SIG-M5 treated with dmso at 0.1 percent for 504 hours (cell line): ENCODE measurements at regions not wholly inside any gene's neighbourhood (a gene's known extent, or its start where the extent isn't known, plus 50 kb on each side); places are given as distances from the start of the nearest gene placed in this dataset.

Experiments
- DNase-seq: peaks from one replicate; lab custom pipeline; 2025; ENCODE audit not compliant: unreplicated experiment; lab: John Stamatoyannopoulos, UW

DNA sequence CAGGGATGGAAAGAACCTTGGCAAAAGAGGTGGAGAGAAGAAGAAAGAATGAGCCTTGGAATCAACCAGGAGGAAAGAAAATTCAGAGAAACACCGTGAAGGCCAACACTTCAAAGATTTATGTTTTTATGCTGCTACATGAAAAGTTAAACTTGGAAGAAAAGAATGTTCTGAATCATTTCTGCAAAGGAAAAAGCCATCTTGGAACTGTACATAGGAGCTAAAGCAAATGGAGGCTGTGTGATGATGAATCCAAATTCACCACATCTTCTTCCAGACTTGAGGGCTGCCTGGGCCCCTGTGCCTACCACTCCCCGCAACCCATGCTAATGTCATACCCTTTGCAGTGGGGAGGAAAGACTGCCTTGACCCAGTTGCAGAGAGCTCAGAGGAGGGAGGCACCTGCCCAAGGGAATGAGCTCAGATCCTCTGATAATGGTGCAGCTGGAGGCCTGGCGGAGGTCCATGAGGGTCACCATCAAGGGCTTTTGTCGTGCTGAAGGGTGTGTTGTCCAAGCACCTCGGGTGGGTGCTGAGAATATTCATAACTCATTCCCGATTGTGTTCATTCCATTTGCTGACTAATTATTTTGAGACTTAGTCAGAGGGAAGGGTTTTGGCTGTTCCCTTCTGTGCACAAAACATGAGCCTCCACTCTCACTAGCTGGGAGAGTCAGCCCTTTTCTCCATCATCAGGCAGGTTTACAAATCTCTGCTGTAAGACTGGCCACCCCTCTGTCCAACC, 245.8 kb upstream of the JAG1 start:
- DNase-seq, result no peak

DNA sequence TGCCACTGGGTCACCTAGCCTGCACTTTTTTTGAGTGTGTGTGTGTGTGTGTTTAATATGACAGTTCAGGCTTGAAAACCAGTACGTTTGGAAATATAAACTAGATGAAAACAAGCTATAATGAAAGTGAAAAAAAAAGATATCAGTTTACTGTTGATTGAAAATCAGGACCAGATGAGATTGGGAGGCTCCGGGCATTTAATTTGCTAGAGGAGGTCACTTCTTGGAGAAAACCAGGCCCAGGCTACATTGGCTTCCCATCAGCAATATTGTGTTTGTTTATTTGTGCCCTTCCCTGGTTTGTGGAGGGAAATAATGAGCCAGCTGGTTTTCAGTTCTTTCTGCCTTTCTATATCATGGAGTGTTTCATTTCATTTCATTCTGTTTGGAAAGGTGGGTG, 246.6 kb upstream of the JAG1 start:
- DNase-seq, result no peak

DNA sequence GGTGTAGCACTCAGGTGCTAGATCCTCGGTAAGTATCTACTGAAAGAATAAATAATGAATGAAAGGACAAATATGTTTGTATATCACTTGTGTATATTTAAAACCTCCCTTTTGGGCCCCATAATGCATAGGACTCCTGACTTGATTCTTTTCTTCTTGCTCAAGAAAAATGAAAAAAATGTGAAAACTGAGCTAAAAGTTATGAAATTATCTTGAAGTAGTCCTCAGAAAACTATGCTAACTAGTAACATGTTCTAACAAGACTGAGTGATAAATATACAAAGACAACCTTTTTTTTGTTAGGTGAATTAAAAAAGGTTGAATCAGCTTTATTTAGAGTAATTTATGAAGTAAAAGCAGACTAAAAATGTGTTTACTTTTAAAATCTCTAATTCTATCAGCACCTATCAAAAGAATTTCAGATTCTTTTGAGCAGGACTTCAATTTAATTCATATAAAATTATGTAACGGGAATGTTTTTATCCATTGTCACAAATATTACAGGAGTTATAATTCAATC, 247.8 kb upstream of the JAG1 start:
- DNase-seq, result no peak

DNA sequence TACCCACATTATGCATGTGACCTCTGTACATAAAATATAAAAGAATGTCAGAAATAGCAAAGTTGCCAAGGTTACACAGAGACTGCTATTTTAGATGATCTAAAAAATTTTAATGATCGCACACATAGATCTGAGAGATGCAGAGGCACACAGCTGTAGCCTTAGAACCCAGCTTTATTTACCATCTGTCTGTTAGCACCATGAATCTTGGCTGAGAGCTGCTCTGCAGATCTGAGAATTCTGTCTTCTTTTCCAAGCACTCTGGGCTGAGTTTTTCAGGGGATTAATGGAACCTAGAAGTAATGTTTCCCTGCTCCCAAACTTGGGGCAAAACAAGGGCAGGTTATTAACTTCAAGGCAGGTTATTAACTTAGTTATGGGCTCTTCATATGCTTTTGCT, 248.7 kb upstream of the JAG1 start:
- DNase-seq, result no peak

DNA sequence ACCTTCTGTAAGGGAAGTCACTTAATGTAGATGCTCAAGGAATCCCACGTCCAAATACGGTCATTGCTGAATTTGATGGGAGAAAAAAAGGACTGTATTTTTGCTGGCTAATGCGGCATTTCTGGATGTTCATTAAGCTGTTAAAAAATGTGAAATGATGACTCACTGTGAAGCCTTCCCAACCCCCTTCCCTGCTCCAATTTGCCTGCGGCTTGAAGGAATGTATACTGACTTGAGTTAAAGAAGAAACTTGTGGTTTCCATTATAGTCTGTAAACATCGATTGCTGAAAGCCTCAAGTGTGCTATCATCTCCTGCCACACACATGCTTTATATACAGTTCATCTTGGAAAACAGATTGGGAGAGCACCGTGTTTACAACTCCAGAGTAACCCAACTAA, 249.1 kb upstream of the JAG1 start:
- no peak for DNase-seq

DNA sequence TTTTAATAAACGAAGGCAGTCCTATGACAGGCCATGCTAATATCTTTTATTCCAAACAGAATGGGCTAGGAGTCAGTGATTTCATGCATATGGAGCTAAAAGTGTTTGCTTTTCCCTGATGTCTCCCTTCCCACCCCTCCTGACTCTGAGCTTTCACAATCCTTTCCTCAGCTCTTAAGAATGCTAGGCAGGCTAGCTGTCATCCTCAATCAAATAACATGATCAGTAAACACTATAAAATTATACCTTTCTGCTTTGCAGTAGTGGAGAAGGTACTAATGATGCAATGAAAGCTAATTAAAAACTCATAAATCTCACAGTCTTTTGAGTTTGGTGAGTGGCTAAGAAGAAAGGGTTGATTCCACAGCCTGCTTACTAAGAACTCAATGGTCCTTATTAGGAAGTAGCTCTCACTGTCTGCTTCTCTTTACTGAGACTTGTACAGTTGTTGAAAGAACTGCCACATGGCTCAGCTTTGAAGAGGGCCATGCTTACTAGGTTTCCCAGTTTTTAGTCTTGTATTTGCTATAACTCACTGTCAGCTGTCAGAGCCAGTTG, 250.9 kb upstream of the JAG1 start:
- DNase-seq, result peak; percentile 18

DNA sequence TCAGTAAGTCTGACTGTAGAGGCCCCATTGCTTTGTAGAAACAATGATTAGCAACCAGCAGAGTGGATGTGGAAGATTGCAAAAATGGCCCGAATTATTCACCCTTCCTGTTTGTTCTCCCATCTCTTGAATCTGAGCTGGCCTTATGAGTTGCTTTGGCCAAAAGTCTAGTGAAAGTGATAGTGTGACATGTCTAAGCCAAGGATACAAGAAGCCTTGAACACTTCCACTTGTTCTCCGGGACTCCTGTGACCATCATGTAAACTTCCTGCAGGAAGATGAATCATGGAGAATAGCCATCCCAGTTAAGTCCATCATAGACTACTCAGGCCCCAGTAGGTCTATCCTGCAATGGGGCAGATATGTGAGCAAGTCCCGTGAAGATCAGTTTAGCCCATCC, 252.0 kb upstream of the JAG1 start:
- no peak for DNase-seq

DNA sequence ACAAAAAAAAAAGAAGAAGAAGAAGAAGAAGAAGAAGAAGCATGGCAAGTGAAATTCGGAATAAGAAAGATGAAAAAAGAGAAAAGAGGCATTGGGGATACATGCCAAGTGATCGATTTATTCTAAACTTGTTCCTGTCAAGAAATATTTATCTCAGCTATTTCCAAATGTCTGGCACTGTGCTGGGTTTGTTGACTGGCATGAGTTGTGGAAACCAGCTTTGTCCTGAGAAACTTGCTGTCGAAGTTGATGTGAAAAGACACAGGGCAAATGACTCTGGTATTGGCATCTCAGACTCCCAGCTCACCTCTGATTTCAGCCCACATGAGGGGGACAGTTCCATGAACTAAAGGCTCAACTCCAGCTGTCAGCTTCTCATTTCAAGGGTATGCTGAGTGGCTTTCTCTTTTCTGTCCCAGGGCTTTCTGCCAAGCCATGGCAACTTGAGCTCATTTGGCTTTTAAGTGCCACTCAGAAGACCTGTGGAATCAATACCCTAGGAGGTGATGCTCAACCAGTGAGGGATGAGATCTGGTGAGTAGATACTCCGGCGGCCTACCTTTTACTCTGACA, 253.3 kb upstream of the JAG1 start:
- DNase-seq, result no peak

DNA sequence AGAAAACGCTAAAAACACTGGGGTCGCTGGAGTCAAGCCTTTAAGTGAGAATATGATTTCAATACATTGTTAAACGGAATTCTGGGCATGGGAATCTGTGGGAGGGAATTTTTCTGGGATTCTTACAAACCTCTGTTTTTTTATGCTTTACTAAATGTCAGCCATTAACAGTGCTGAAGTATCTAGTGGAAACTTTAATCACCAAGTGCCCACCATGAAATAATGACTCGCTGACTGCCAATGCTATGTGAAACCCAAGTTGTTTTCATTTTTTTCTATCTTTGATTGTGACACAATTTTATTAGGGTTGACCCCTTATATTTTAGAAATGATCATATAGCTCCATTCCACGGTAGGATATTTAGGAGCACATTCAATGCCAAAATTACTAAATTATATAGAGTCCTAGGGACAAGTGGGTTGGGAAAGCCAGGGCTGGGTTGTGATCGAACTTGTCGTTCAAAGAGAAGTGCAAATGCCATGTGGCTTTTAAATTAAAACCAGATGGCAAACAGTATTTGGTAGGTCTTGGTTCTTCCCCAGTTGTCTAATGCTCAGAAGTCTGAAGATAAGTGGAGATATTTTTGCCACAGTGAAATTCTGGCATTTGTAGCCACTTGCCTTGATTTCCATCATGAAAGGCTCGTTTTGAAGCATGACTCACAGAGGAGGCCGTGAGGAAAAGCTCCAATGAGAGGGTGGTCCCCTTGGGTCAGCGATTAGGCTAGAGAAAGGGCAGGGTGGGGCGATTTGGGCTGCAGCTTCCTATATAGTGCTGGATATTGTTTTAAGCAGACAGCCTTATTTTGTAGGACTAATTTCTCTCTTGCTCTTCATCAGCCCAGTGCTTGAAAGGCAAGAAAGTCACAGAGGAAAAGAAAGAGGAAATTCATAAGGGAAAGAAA, 254.4 kb upstream of the JAG1 start:
- no peak for DNase-seq

DNA sequence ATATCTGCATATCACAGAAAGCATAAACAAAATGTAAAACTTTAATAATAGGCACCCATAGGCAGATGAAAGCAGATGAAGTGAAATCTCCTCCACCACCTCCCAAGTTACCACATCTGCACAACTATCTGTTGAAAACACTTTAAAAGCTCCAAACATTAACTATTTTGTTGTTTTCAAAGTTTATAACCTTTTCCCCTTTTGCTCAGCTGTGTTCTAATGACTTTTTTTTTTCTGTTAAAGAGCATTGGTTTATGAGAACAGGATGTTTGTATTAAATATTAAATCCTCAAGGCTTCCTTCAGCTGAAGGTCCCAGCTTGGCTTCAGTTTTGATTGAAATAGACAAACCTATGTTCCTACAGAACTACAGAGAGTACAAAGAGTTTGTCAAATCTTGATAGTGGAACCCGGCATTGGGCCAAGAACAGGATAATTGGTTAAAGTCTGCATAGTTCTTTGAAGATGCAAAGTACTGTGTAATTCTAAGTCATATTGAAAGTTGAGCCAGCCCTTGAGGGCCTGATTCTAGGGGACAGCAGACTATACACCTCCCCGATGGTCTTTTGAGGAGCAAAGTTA, 255.1 kb upstream of the JAG1 start:
- no peak for DNase-seq

DNA sequence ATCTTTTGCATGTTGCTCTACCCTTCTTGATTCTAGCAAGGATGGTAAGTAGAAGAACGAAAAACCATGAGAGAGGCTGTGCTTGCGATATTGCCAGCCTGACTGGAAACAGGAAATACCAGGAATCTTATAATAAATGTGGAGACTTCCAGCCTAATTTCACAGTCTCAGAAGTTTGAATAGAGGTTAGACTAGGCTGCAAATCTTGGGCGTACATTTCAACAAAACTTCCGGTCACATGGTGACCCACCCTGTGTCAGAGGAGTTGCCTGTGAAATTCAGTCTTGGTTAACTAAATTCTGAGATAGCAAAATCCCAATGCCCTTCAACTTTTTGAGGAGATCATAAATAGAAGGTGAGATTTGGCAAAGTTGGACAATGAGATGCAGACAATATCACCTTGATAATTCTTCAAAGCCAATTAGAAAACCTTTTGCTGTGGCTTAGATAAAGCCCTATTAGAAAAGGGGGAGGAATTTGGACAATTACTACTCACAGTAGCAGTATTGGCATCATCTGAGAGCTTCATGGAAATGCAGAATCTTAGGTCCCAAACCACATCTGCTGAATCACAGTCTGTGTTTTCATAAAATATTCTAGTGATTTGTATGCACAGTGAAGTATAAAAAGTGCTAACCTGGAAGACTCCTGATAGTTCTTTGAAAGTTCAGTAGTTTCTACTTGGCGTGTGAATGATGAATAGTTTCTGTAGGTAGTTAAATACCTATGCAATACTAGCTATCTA, 262.0 kb upstream of the JAG1 start:
- no peak for DNase-seq

DNA sequence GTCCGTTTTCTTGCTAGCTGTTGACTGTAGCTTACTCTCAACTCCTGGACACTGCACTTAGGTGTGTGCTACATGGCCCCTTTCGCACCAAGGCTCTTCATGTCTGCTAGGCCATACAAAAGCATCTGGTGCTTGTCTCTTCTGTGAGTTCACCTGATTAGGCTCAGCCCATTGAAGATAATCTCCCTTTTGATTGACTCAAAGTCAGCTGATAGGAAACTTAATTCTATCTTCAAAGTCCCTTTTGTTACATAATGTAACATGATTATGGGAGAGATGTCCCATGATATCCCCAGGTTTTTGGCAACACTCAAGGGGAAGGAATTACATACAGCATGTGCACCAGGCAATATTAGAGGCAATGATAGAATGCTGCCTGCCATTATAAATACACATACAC, 263.0 kb upstream of the JAG1 start:
- no peak for DNase-seq

DNA sequence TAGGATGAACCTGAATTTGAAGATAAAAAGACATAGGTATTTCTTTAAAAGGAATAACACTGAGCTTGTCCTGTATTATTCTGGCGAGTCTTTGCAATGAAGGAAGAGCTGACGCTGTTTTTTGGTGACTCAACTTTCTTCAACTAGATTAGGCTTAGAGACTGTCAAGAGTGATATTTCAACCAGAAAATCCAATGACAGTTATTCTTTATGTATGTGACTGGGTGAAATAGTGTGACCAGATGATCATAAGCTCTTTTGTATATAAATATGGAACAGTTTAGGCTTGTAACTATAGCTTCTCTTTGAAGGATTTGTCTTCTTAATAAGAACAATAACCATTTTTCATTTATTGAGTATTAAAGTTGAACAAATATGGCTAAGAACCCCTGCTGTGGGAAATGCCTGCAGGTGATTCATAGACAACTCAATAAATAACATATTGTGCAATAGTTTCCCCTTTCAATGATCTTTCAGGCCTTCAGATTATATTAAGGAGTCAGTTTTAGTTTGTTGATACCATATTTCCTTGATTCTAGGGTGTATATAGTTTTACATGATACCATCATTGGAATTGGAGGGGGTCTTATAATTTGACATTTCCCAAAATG, 265.6 kb upstream of the JAG1 start:
- DNase-seq, result no peak

DNA sequence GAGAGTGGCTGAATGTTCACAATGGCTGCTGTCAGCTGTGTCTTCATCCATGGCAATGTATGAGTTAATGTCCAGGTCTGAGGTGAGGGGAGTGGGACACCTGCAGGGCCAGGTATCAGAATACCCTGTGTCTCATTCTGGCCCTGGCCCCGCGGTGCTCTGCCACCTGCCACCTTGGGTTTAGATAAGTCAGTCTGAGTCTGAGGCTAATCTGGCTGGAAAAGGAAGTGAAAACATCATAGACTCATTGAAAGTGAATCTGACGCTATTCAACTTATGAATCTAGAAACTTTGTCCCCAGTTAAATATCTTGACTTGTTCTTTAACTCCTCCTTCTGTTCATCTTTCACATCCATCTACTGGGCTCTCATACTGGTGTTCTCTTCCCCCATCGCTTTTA, 267.1 kb upstream of the JAG1 start:
- no peak for DNase-seq

DNA sequence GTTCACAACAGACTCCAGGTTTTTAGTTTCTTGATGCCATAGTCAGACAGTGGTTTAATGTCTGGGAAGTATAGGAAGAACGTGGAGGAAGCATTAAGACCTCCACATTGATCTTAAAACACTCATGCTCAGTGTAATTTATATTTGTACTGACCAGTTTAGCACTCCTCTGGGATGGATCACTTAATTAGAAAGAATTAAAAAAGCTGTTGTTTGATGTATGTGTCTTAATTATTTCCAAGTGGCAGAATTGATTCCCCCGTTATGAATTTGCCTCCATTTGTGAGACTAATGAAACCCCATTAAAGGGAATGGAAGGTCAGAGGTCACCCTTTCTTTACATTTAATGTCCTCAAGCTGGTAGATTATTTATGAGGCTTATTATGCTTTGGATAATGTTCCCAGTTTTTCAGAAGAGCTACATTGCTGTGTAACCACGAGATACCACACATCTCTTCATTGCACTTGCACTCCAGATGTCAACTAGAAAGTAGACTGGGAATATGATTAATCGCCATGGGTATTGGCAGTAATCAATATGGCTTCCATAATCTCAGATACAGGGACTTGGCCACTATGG, 270.0 kb upstream of the JAG1 start:
- no peak for DNase-seq

DNA sequence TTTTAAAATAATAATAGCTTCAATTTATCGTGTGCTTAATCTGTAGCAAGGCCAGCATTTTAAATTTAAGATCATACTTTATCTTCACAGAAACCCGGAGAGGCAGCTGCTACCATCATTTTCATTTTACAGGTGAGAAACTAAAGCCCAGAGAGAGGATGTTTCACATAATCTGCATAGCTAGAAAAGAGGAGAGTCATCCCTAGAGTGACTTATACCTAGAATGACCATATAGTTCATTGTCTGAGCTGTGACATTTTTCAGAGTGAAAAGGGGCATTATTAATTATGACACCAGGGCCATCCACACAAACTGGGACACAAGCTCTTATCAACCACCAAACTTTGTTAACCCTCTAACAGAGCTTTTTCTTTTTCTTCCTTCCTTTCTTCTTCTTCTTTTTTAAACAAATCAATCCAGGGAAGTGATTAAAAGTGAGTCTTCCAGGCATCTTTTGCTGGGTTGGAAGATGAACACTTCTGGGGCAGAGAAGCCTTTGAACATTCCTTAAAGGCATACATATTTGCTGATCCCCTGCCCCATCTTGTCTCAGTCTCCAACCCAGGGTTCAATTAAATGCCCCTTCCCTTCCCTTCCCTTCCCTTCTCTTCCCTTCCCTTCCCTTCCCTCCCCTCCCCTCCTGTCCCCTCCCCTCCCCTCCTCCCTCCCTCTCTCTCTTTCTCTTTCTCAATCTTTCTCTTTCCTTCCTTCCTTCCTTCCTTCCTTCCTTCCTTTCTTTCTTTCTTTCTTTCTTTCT, 272.5 kb upstream of the JAG1 start:
- DNase-seq, result no peak

DNA sequence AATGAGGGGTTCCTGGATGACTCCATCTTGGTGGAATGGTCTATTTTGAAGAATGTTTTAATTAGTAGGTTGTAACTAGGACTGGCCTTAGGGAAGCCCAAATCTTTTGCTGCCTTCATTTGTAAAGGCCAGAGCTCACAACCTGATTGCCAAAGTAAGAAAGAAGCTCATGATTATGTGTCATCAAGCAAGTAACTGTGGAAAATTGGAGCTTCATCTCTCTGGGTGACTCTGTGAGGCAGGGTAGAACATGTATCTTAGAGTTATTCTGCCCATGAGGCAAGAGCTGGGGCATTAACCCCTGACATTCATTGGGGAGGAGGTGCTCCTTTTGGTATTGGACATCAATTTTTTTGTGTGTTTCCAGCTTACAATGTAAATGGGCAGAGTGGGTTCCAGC, 273.9 kb upstream of the JAG1 start:
- no peak for DNase-seq

DNA sequence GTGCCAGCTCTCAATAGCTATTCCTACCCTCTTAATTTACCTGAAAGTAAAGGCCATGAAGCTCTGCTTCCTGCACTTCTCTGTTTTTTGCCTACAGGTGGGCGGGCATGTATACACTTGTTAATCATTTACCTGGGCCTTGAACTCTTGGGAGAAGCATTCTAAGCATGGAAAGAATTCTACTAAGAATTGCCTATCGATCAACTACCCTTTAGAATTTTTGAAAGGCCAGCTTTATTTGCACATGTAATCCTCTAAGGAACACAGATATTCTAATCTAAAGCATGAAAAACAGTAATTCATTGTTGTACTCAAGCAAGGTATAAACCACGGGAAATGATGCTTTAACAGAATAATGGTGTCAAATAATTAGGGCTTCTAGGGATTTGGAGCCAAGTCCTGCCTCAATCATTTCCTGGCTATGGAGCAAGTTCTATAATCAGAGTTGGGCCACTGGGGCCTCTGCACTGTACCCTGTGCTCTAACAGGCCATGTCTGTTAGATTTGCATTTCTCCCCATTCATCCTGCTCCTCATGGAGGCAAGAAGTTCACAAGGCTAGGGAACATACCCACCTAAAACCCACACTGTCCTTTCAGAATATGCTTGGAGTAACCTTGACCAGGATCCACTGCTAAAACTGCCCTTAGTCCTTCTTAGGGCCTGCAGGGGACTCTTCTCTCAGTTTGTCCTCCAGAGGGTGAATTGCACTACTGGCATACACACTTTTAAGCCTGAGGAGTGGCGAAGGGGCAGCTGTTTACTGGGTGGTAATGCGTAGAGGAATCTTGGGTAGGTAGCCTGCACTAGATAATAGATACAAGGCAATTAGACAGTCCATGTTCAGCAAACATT, 276.4 kb upstream of the JAG1 start:
- no peak for DNase-seq
